ENCODE measurements at regions not wholly inside any gene's neighbourhood (a gene's known extent, or its start where the extent isn't known, plus 50 kb on each side); places are given as distances from the start of the nearest gene placed in this dataset.
A peak's percentile ranks its signal among the peaks of the same experiment; 100 is the strongest.

DNA sequence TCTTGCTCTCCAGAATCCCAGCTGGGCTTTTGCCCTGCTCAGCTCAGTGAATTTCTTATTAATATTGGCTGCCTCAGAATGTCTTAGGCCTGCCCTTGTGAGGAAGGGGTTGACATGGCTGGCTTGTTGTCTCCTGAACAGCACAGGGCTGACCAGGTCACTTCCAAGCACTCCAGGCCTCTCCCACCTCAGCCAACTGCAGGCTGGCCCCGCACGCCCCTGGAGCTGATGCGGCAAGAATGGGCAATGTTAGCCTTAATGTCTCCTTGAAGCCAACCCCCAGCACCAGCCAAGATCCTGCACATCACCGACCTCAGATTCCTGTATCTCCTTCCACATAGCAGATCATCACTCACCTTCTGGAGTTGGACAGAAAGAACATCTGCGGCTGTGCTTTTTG is 598.6 kb downstream of the AJAP1 start:
- no peak overlapping the region for H3K4me2 ChIP-seq (ENCODE audit: insufficient read depth, low read length)
- H3K9me3 ChIP-seq (ENCODE audit: low read depth, low read length): peaks cover 5% of the 10 kb centered on the region

DNA sequence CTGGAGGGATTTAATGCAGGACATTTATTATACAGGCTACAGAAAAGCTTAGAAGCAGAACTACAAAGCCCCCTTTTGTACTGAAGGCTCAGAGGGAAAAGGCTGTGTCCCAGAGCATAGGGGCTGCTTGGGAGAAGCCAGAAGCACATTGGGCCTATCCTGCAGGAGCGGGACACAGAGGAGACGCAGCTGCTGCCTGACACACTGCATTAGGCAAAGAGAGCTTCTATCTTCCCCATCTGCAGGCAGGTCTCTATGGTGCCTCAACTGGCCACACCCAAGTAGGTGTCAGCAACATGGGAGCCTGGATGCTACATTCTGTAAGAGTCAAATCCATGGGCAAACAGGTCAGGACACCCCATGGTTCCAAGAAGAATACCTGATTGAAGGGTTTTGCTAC is 595.9 kb downstream of the AJAP1 start:
- Histone ChIP-seq H4K20me1 (ENCODE audit: insufficient read depth, low read length) (no peaks in the 10 kb centered on the region), H2AFZ (ENCODE audit: low read length) (no peak overlapping the region), H3K27ac (ENCODE audit: low read depth, low read length) (no peak overlapping the region), H3K79me2 (ENCODE audit: insufficient read depth, low read length) (no peaks in the 10 kb centered on the region), H3K4me1 (ENCODE audit: insufficient read depth, low read length) (no peaks in the 10 kb centered on the region), H3K27me3 (ENCODE audit: insufficient read depth, low read length) (no peaks in the 10 kb centered on the region), H3K9me3 (ENCODE audit: low read depth, low read length) (peaks cover 5% of the 10 kb centered on the region), H3K4me3 (ENCODE audit: insufficient read depth, low read length) (no peak overlapping the region), H3K4me2 (ENCODE audit: insufficient read depth, low read length) (no peak overlapping the region), H3K36me3 (ENCODE audit: insufficient read depth, low read length) (no peaks in the 10 kb centered on the region)
- DNase-seq (ENCODE audit: insufficient read length, low spot score, missing footprints): no peak
- TF ChIP-seq, protein P1, sequence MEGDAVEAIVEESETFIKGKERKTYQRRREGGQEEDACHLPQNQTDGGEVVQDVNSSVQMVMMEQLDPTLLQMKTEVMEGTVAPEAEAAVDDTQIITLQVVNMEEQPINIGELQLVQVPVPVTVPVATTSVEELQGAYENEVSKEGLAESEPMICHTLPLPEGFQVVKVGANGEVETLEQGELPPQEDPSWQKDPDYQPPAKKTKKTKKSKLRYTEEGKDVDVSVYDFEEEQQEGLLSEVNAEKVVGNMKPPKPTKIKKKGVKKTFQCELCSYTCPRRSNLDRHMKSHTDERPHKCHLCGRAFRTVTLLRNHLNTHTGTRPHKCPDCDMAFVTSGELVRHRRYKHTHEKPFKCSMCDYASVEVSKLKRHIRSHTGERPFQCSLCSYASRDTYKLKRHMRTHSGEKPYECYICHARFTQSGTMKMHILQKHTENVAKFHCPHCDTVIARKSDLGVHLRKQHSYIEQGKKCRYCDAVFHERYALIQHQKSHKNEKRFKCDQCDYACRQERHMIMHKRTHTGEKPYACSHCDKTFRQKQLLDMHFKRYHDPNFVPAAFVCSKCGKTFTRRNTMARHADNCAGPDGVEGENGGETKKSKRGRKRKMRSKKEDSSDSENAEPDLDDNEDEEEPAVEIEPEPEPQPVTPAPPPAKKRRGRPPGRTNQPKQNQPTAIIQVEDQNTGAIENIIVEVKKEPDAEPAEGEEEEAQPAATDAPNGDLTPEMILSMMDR (IDR thresholded peaks at IDR 0.05; ENCODE audit: extremely low read depth, low read depth, low read length): no peak

More for the DNA sequence above, 598.6 kb downstream of the AJAP1 start:
- Histone ChIP-seq H3K79me2 (ENCODE audit: insufficient read depth, low read length) (no peaks in the 10 kb centered on the region), H3K36me3 (ENCODE audit: insufficient read depth, low read length) (no peaks in the 10 kb centered on the region), H2AFZ (ENCODE audit: low read length) (no peak overlapping the region), H4K20me1 (ENCODE audit: insufficient read depth, low read length) (no peaks in the 10 kb centered on the region), H3K27me3 (ENCODE audit: insufficient read depth, low read length) (no peaks in the 10 kb centered on the region), H3K4me3 (ENCODE audit: insufficient read depth, low read length) (no peak overlapping the region), H3K27ac (ENCODE audit: low read depth, low read length) (no peak overlapping the region), H3K4me1 (ENCODE audit: insufficient read depth, low read length) (no peaks in the 10 kb centered on the region)
- DNase-seq (ENCODE audit: insufficient read length, low spot score, missing footprints): peak; percentile 71
- TF ChIP-seq, protein P1 (IDR thresholded peaks at IDR 0.05; ENCODE audit: extremely low read depth, low read depth, low read length): no peak

DNA sequence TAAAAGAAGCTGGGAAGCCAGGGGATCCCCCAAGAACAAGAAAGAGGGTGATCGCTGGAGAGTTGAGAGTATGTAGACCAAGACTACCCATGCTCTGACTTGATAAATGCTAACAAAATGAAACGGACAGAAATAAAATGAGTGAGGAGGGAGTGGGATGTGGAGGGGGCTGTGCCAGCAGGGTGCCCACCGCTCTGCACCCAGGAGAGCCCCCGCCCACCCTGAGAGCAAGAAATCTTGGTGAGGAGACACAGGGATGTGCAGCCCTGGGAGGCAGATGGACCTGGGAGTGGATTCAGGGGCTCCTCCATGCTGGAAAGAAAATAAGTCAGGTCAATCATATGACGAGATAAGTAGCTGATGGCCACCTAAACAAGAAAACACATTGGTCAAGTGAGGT is 590.9 kb downstream of the AJAP1 start:
- no peaks in the 10 kb centered on the region for H3K4me1 ChIP-seq (ENCODE audit: insufficient read depth, low read length)
- peaks cover 5% of the 10 kb centered on the region for H3K9me3 ChIP-seq (ENCODE audit: low read depth, low read length)
- H3K79me2 ChIP-seq (ENCODE audit: insufficient read depth, low read length): no peaks in the 10 kb centered on the region
- H4K20me1 ChIP-seq (ENCODE audit: insufficient read depth, low read length): no peaks in the 10 kb centered on the region
- no peak overlapping the region for H3K4me3 ChIP-seq (ENCODE audit: insufficient read depth, low read length)
- H3K36me3 ChIP-seq (ENCODE audit: insufficient read depth, low read length): no peaks in the 10 kb centered on the region
- H2AFZ ChIP-seq (ENCODE audit: low read length): no peak overlapping the region
- DNase-seq (ENCODE audit: insufficient read length, low spot score, missing footprints): no peak
- no peak overlapping the region for H3K27ac ChIP-seq (ENCODE audit: low read depth, low read length)
- H3K4me2 ChIP-seq (ENCODE audit: insufficient read depth, low read length): no peak overlapping the region
- TF ChIP-seq, protein P1 (IDR thresholded peaks at IDR 0.05; ENCODE audit: extremely low read depth, low read depth, low read length): no peak
- no peaks in the 10 kb centered on the region for H3K27me3 ChIP-seq (ENCODE audit: insufficient read depth, low read length)

DNA sequence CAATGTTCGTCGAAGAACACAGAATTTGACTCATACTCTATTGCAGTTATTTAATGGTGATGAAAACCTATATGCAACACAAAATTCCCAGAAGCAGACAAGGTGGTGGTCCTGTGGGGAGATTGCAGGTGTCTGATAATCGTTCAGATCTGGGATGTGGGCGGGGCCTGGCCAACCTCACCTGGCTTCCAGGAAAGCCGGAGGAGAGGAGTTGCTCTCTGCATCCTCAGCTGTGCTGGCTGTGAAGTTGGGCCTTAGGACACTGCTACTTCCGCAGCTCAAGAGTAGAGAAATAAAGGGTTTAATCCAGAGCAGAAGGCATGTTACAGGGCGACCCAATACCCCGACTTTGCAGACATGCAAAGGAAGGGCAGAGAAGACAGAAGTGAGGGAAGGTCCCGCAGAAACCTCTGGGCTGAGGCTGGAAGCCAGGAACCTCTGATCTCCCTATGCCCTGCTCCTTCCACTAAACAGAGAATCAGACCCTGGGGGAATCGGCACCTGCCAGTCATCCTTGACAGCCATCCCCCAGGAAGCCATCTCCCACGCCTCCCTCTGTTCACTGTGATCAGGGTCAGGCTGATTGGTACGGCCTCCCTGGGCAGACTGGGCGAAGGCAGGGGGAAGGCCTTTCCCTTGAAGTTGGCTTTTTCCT is 590.3 kb downstream of the AJAP1 start:
- H3K9me3 ChIP-seq (ENCODE audit: low read depth, low read length): peaks cover 5% of the 10 kb centered on the region

More for the DNA sequence above, 590.3 kb downstream of the AJAP1 start:
- Histone ChIP-seq H3K4me1 (ENCODE audit: insufficient read depth, low read length) (no peaks in the 10 kb centered on the region), H3K4me2 (ENCODE audit: insufficient read depth, low read length) (no peak overlapping the region), H4K20me1 (ENCODE audit: insufficient read depth, low read length) (no peaks in the 10 kb centered on the region), H3K27ac (ENCODE audit: low read depth, low read length) (no peak overlapping the region), H2AFZ (ENCODE audit: low read length) (no peak overlapping the region), H3K36me3 (ENCODE audit: insufficient read depth, low read length) (no peaks in the 10 kb centered on the region), H3K27me3 (ENCODE audit: insufficient read depth, low read length) (no peaks in the 10 kb centered on the region), H3K4me3 (ENCODE audit: insufficient read depth, low read length) (no peak overlapping the region), H3K79me2 (ENCODE audit: insufficient read depth, low read length) (no peaks in the 10 kb centered on the region)
- TF ChIP-seq, protein P1 (IDR thresholded peaks at IDR 0.05; ENCODE audit: extremely low read depth, low read depth, low read length): no peak
- DNase-seq (ENCODE audit: insufficient read length, low spot score, missing footprints): no peak
